Heart right ventricle (tissue), 16 donors: ENCODE measurements at regions not wholly inside any gene's neighbourhood (a gene's known extent, or its start where the extent isn't known, plus 50 kb on each side); places are given as distances from the start of the nearest gene placed in this dataset.

ENCODE experiments used
- ATAC-seq, 8 donors: fragments of 200-7000 bp; cut with Tn5 transposase; one replicate each; pipeline ENCODE4 v1.9.1; 2020; ENCODE audit warnings: mild to moderate bottlenecking in 8 of 8, moderate library complexity in 8 of 8, moderate number of reproducible peaks in 1 of 8
- DNase-seq, 2 donors: peaks; one replicate each; pipeline ENCODE4 v3.0.0-alpha.2; 2020
- H3K27ac ChIP-seq, 10 donors: fragments of 200-600 bp; sonication (generic) in 2 of 10; one replicate each; pipeline versions ENCODE4 v1.5.0 to v1.8.0; 2020 to 2022; ENCODE audit warnings: mild to moderate bottlenecking in 3 of 10
- H3K27me3 ChIP-seq, 7 donors: fragments of 200-600 bp; one replicate each; pipeline ENCODE4 v1.8.0; 2021 to 2022; ENCODE audit warnings: mild to moderate bottlenecking in 2 of 7
- H3K36me3 ChIP-seq, 9 donors: fragments of 200-600 bp; sonication (generic) in 1 of 9; one replicate each; pipeline versions ENCODE4 v1.5.0 to v1.8.0; 2020 to 2022; ENCODE audit warnings: mild to moderate bottlenecking in 2 of 9
- H3K4me1 ChIP-seq, 9 donors: fragments of 200-600 bp; sonication (generic) in 1 of 9; one replicate each; pipeline versions ENCODE4 v1.5.0 to v1.8.0; 2020 to 2022; ENCODE audit warnings: mild to moderate bottlenecking in 4 of 9
- H3K4me3 ChIP-seq, 10 donors: fragments of 200-600 bp; sonication (generic) in 2 of 10; one replicate each; pipeline versions ENCODE4 v1.5.0 to v1.8.0; 2020 to 2022; ENCODE audit warnings: mild to moderate bottlenecking in 7 of 10, moderate library complexity in 2 of 10
- H3K9me3 ChIP-seq, 11 donors: fragments of 200-600 bp in 10 of 11; sonication (generic) in 2 of 11; one replicate each; pipeline versions ENCODE4 v1.5.0 to v1.8.0; 2013 to 2022; ENCODE audit warnings: mild to moderate bottlenecking in 2 of 11, control low read depth in 1 of 11, moderate library complexity in 1 of 11
- WGBS, 2 donors: extraction: QIAGEN DNeasy Blood & Tissue Kit; methylation state at CpG; one replicate each; pipeline ENCODE4 v1.1.7; 2013; ENCODE audit warnings: inconsistent platforms in 1 of 2; 5-methylcytosine and 5-hydroxymethylcytosine counted together
- intact Hi-C, 10 donors: fragments of 100-400 bp; cut with DNase I; formaldehyde crosslinking; loops; one replicate each; pipeline versions ENCODE4 v1.11.1 to v1.14.2; 2022
- TF ChIP-seq, protein P1 (sequence below), 9 donors: fragments of 200-600 bp; sonication (generic) in 2 of 9; IDR thresholded peaks; one replicate each; pipeline versions ENCODE4 v1.5.0 to v1.8.0; 2021 to 2022; ENCODE audit warnings: antibody characterized with exemption in 9 of 9, mild to moderate bottlenecking in 5 of 9, moderate library complexity in 1 of 9
- donor health status: Arrhythmogenic right ventricular cardiomyopathy.
- donor health status: ischemic (EF 13 %, LVEDD 7.1; RV severe dilation, severe dysfunction).
- donor health status: healthy with polysubstance abuse.
- donor health status: DM: no; HTN: yes; CAD: no.
- donor health status: DM: no; HTN: no; CAD: no.
- donor health status: ischemic (EF 25% LVEDD 6.9; RV normal size, moderate dysfunction).
- donor health status: ischemic (EF 25% LVEDD 5.7; RV mildly dilated, moderate dysfunction).
- donor health status: healthy.
- donor health status: DM: yes; HTN: yes; CAD: no.
- donor health status: Ischemic cardiomyopathy.
- donor health status: ischemic (EF 35%, LVEDD 5.7; RV mildly dilated, moderate dysfunction).
- donor health status: nonischemic (EF 11% LVEDD 7.7; RV severe dilation, severe dysfunction).
- donor health status: DM: yes; HTN: yes; CAD: no.
- donor health status: PGD.
- donor health status: ischemic (EF 29% LVEDD 5.4; RV normal size, mild dysfunction).
- donor health status: nonischemic (EF 23%, LVEDD 6.1; RV moderate dilation, normal function).

DNA sequence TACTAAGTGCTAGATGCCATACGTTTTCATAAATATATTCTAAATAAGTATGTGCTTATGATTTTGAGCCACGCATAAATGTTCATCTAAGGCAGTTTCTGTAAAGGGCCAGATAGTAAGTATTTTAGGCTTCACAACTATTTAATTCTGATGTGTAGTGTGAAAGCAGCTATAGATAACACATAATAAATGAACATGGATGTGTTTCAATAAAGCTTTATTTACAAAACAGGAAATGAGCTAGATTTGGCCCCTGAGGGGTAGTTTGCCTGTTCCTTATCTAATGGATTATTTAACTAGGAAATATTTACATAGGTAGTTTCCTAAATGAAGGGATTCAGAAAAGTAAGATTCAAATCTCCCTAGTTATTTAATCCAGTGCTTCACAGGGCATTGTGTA is 557.6 kb upstream of the PKN2 start:
- WGBS, 2 donors: 84 to 94% methylated on average over 2 of the region's 2 CpGs
- DNase-seq (no peak), ATAC-seq (no peak)
- H3K27me3 ChIP-seq: no peaks in the 10 kb centered on the region
- no peaks in the 10 kb centered on the region for H3K4me1 ChIP-seq
- peaks cover 0 to 7% (median 0%) of the 10 kb centered on the region in 11 donors for H3K9me3 ChIP-seq
- TF ChIP-seq, protein P1, sequence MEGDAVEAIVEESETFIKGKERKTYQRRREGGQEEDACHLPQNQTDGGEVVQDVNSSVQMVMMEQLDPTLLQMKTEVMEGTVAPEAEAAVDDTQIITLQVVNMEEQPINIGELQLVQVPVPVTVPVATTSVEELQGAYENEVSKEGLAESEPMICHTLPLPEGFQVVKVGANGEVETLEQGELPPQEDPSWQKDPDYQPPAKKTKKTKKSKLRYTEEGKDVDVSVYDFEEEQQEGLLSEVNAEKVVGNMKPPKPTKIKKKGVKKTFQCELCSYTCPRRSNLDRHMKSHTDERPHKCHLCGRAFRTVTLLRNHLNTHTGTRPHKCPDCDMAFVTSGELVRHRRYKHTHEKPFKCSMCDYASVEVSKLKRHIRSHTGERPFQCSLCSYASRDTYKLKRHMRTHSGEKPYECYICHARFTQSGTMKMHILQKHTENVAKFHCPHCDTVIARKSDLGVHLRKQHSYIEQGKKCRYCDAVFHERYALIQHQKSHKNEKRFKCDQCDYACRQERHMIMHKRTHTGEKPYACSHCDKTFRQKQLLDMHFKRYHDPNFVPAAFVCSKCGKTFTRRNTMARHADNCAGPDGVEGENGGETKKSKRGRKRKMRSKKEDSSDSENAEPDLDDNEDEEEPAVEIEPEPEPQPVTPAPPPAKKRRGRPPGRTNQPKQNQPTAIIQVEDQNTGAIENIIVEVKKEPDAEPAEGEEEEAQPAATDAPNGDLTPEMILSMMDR (IDR thresholded peaks at IDR 0.05): no peak
- intact Hi-C loops: no loop called here
- no peak overlapping the region for H3K27ac ChIP-seq
- H3K4me3 ChIP-seq: no peak overlapping the region
- no peaks in the 10 kb centered on the region for H3K36me3 ChIP-seq

DNA sequence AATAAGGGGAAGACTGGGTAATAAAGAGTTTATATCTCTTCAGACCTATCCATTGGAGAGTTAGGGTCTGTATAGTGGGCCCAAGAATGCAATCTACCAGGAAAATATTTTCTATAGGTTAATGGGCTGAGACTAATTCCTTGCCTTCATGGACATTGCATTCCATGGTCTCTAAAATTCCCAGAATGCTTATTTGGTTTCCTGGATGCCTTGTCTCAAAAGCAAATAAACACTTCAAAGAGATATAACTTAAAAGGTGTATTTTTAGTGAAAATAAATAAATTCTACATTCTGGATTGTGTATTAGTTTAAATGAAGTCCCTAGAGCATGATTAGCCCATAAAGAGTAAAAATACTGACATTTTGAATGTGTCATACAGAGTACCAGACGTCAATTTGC is 550.1 kb upstream of the PKN2 start:
- H3K9me3 ChIP-seq: peaks cover 0 to 10% (median 0%) of the 10 kb centered on the region in 11 donors
- intact Hi-C loops: no loop called here
- H3K27me3 ChIP-seq: no peaks in the 10 kb centered on the region
- no peak overlapping the region for H3K4me3 ChIP-seq
- TF ChIP-seq, protein P1 (IDR thresholded peaks at IDR 0.05): no peak
- H3K36me3 ChIP-seq: no peaks in the 10 kb centered on the region
- H3K27ac ChIP-seq: no peak overlapping the region
- WGBS, 2 donors: 79 to 93% methylated on average over 1 of the region's 1 CpG
- H3K4me1 ChIP-seq: no peaks in the 10 kb centered on the region
- ATAC-seq: no peak
- no peak for DNase-seq

DNA sequence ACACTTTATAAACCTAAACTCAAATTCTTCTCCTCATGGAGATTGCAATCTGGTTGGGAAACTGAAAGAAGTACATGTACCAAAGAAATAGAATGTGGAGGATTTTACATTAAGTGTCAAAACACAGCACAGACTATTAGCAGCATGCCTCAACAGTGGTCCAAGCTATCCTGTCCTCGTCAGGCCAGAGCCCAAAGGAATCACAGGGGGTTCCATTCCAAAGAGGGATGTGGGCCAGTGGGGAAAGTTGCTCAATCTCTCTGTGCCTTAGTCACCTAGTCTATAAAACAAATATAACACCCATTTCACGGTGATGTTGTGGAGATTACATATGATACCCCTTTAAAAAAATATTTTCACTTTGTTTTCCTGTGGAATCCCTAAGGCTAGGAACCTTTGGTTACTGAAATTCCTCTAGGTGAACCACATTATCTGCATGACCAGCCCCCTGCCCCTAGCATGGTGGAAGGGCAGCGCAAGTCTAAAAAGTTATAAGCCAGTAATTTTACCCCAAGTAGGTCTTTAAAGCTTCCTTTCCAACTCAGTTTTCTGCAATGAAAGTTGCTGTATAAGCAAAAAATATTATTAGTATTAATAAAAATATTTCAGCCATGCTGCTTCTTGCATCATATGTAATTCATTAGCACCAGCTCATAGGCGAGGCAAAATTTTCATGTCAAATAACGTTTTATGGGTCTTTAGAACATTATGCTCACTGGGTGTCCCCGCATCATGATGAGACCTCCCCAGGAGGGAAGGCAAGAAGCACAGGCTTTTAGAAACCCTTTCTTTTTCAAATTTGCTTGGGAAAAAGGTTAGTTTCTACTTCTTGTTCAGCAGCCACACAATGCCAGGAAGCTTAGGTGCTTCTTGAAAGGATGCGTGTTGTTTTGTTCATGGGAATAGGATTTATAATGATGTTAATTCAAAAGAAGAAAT is 548.8 kb upstream of the PKN2 start:
- no peaks in the 10 kb centered on the region for H3K36me3 ChIP-seq
- H3K9me3 ChIP-seq: peaks cover 0 to 10% (median 0%) of the 10 kb centered on the region in 11 donors
- ATAC-seq (no peak), DNase-seq (no peak)
- H3K4me1 ChIP-seq: no peaks in the 10 kb centered on the region
- no peak overlapping the region for H3K4me3 ChIP-seq
- TF ChIP-seq, protein P1 (IDR thresholded peaks at IDR 0.05): no peak
- WGBS, 2 donors: 79 to 82% methylated on average over 7 of the region's 7 CpGs
- H3K27me3 ChIP-seq: no peaks in the 10 kb centered on the region
- intact Hi-C loops: no loop called here
- no peak overlapping the region for H3K27ac ChIP-seq

DNA sequence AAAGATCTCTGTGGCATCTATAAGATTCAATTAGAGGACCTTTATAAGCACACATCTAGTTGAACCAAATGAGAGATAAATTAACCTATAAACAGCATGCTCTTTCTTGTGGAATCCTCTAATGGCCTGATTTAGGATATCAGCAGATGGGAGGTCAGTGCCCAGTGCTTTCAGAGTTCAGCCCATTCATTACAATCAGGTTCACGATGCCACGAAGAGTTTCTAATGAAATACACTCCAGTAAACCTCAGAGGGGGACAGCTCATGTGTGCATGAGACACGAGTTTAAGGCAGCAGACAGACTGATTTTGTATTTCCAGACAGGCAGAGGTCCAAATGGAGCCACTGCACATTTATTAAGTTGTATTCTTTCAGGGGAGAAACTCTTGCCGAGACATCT is 544.4 kb upstream of the PKN2 start:
- Histone ChIP-seq H3K9me3 (no peaks in the 10 kb centered on the region), H3K27me3 (no peaks in the 10 kb centered on the region), H3K4me1 (no peaks in the 10 kb centered on the region), H3K4me3 (no peak overlapping the region), H3K27ac (no peak overlapping the region), H3K36me3 (no peaks in the 10 kb centered on the region)
- DNase-seq (no peak), ATAC-seq (no peak)
- intact Hi-C loops: no loop called here
- TF ChIP-seq, protein P1 (IDR thresholded peaks at IDR 0.05): no peak
- WGBS, 2 donors: 75 to 80% methylated on average over 4 of the region's 4 CpGs
